H9 (cell line): ENCODE measurements at regions not wholly inside any gene's neighbourhood (a gene's known extent, or its start where the extent isn't known, plus 50 kb on each side); places are given as distances from the start of the nearest gene placed in this dataset.

Source experiments
- DNase-seq: peaks from one replicate; pipeline ENCODE4 v3.0.0-alpha.2; 2017
- H2AFZ ChIP-seq: one replicate; pipeline ENCODE4 v1.6.1; 2013; ENCODE audit warnings: mild to moderate bottlenecking, low read length, control low read depth, moderate library complexity
- H2AK5ac ChIP-seq: 2 replicates; pipeline ENCODE4 v1.6.1; 2013; ENCODE audit warnings: low read length, control low read depth, mixed read lengths; ENCODE audit not compliant: insufficient read length
- H2BK120ac ChIP-seq: one replicate; pipeline ENCODE4 v1.6.1; 2013; ENCODE audit warnings: low read depth, mild to moderate bottlenecking, low read length, control low read depth, inconsistent platforms; ENCODE audit not compliant: poor library complexity, severe bottlenecking
- H2BK12ac ChIP-seq: 2 replicates; pipeline ENCODE4 v1.6.1; 2013; ENCODE audit warnings: low read length, control low read depth, mixed read lengths, low read depth; ENCODE audit not compliant: insufficient read length
- H2BK15ac ChIP-seq: 2 replicates; pipeline ENCODE4 v1.6.1; 2013; ENCODE audit warnings: low read depth, low read length, control low read depth
- H2BK20ac ChIP-seq: one replicate; pipeline ENCODE4 v1.6.1; 2013; ENCODE audit warnings: low read depth, mild to moderate bottlenecking, low read length, control low read depth, inconsistent platforms; ENCODE audit not compliant: poor library complexity, severe bottlenecking
- H2BK5ac ChIP-seq: 2 replicates; pipeline ENCODE4 v1.6.1; 2013; ENCODE audit warnings: low read length, control low read depth, mixed read lengths; ENCODE audit not compliant: insufficient read length
- H3K14ac ChIP-seq: 2 replicates; pipeline ENCODE4 v1.6.1; 2013; ENCODE audit warnings: low read length, control low read depth; ENCODE audit not compliant: insufficient read depth
- H3K18ac ChIP-seq: 2 replicates; pipeline ENCODE4 v1.6.1; 2013; ENCODE audit warnings: low read depth, mild to moderate bottlenecking, mixed read lengths, low read length, control low read depth; ENCODE audit not compliant: insufficient read length
- H3K23ac ChIP-seq: 2 replicates; pipeline ENCODE4 v1.6.1; 2013; ENCODE audit warnings: low read length, control low read depth, mixed read lengths, low read depth; ENCODE audit not compliant: insufficient read length
- H3K23me2 ChIP-seq: 2 replicates; pipeline ENCODE4 v1.6.1; 2013; ENCODE audit warnings: low read depth, mild to moderate bottlenecking, mixed read lengths, low read length, control low read depth; ENCODE audit not compliant: insufficient read length, poor library complexity, severe bottlenecking
- H3K27ac ChIP-seq: 2 replicates; pipeline ENCODE4 v1.5.1; 2013; ENCODE audit warnings: low read length, control low read depth, mixed read lengths, low read depth; ENCODE audit not compliant: insufficient read length
- H3K27me3 ChIP-seq: 2 replicates; pipeline ENCODE4 v1.6.1; 2013; ENCODE audit warnings: low read length, control low read depth, inconsistent platforms; ENCODE audit not compliant: insufficient read depth
- H3K4ac ChIP-seq: 2 replicates; pipeline ENCODE4 v1.6.1; 2013; ENCODE audit warnings: low read depth, mild to moderate bottlenecking, control low read depth, inconsistent platforms, low read length, moderate library complexity
- H3K4me1 ChIP-seq: 2 replicates; pipeline ENCODE4 v1.6.1; 2013; ENCODE audit warnings: low read length, control low read depth, inconsistent platforms; ENCODE audit not compliant: insufficient read depth
- H3K4me2 ChIP-seq: 2 replicates; pipeline ENCODE4 v1.6.1; 2013; ENCODE audit warnings: low read length, control low read depth, mixed read lengths; ENCODE audit not compliant: insufficient read length, insufficient read depth
- H3K56ac ChIP-seq: 2 replicates; pipeline ENCODE4 v1.6.1; 2013; ENCODE audit warnings: low read depth, mild to moderate bottlenecking, mixed read lengths, low read length, control low read depth; ENCODE audit not compliant: insufficient read length
- H3K79me1 ChIP-seq: 2 replicates; pipeline ENCODE4 v1.6.1; 2013; ENCODE audit warnings: low read depth, mild to moderate bottlenecking, moderate library complexity, low read length, control low read depth, inconsistent platforms; ENCODE audit not compliant: insufficient read depth, poor library complexity, severe bottlenecking
- H3K79me2 ChIP-seq: 2 replicates; pipeline ENCODE4 v1.6.1; 2013; ENCODE audit warnings: low read length, control low read depth, inconsistent platforms; ENCODE audit not compliant: insufficient read depth
- H3K9ac ChIP-seq: 2 replicates; pipeline ENCODE4 v1.6.1; 2013; ENCODE audit warnings: low read length, control low read depth, mixed read lengths; ENCODE audit not compliant: insufficient read length; ENCODE audit errors: extremely low read depth
- H3K9me3 ChIP-seq: one replicate; pipeline ENCODE4 v1.6.1; 2013; ENCODE audit warnings: low read depth, low read length, inconsistent platforms; ENCODE audit not compliant: control insufficient read depth
- H3T11ph ChIP-seq: one replicate; pipeline ENCODE4 v1.6.1; 2013; ENCODE audit warnings: mild to moderate bottlenecking, low read length, control low read depth, inconsistent platforms
- H4K20me1 ChIP-seq: one replicate; pipeline ENCODE4 v1.6.1; 2013; ENCODE audit not compliant: control insufficient read depth, insufficient read length, insufficient read depth
- H4K5ac ChIP-seq: 2 replicates; pipeline ENCODE4 v1.6.1; 2013; ENCODE audit warnings: low read depth, mild to moderate bottlenecking, mixed read lengths, low read length, control low read depth; ENCODE audit not compliant: insufficient read length
- H4K8ac ChIP-seq: replicated peaks from 2 replicates; pipeline ENCODE4 v1.6.1; 2013; ENCODE audit warnings: low read length, control low read depth, mixed read lengths, low read depth; ENCODE audit not compliant: insufficient read length
- H4K91ac ChIP-seq: 2 replicates; pipeline ENCODE4 v1.6.1; 2013; ENCODE audit warnings: low read depth, mild to moderate bottlenecking, moderate library complexity, mixed read lengths, low read length, control low read depth; ENCODE audit not compliant: insufficient read length
- H3K27ac Mint-ChIP-seq, 3 experiments: 2 replicates in 2 of 3; 3 replicates in 1 of 3; pipeline ENCODE4 v1.8.0; 2020 to 2021; ENCODE audit warnings: mixed read lengths in 3 of 3, mild to moderate bottlenecking in 1 of 3, moderate library complexity in 1 of 3
- H3K27me3 Mint-ChIP-seq: 2 replicates; pipeline ENCODE4 v1.8.0; 2021; ENCODE audit warnings: low read depth, mild to moderate bottlenecking, moderate library complexity, mixed read lengths
- H3K36me3 Mint-ChIP-seq, 3 experiments: 2 replicates in 2 of 3; 3 replicates in 1 of 3; pipeline ENCODE4 v1.8.0; 2020 to 2021; ENCODE audit warnings: low read depth in 3 of 3, mixed read lengths in 3 of 3; ENCODE audit not compliant: insufficient read depth in 1 of 3
- H3K4me1 Mint-ChIP-seq, 2 experiments: 2 replicates each; pipeline ENCODE4 v1.8.0; 2020; ENCODE audit warnings: mixed read lengths in 2 of 2
- H3K4me3 Mint-ChIP-seq, 2 experiments: 2 replicates in 1 of 2; 3 replicates in 1 of 2; pipeline ENCODE4 v1.8.0; 2020 to 2021; ENCODE audit warnings: mild to moderate bottlenecking in 2 of 2, mixed read lengths in 2 of 2, moderate library complexity in 1 of 2
- H3K9me3 Mint-ChIP-seq, 2 experiments: 2 replicates in 1 of 2; 3 replicates in 1 of 2; pipeline ENCODE4 v1.8.0; 2020; ENCODE audit warnings: mild to moderate bottlenecking in 2 of 2, mixed read lengths in 2 of 2, moderate library complexity in 1 of 2
- WGBS: extraction: QIAGEN DNeasy Blood & Tissue Kit; methylation state at CpG from one replicate; pipeline ENCODE4 v1.1.7; 2013; ENCODE audit warnings: missing lambda C conversion rate, low lambda C conversion rate, mixed read lengths; ENCODE audit not compliant: insufficient read length; ENCODE audit errors: extremely low coverage; 5-methylcytosine and 5-hydroxymethylcytosine counted together
- TF ChIP-seq, protein P1 (sequence below): fragments of 200-600 bp; sonication (generic); conservative IDR thresholded peaks from 3 replicates; pipeline ENCODE4 v1.8.0; 2021; ENCODE audit warnings: antibody characterized with exemption, mild to moderate bottlenecking

GRCh38 chr2:239807568-239807967 lies 217.6 kb downstream of the NDUFA10 start:
- no peak overlapping the region for H3K27ac Mint-ChIP-seq
- Histone ChIP-seq H2BK15ac (no peak overlapping the region), H3K27ac (no peak overlapping the region), H4K5ac (no peak overlapping the region), H3K4ac (no peak overlapping the region), H2BK120ac (no peak overlapping the region), H2BK5ac (no peak overlapping the region), H3T11ph (no peak overlapping the region), H2BK12ac (no peak overlapping the region), H4K91ac (no peak overlapping the region), H3K56ac (no peak overlapping the region), H2AK5ac (no peak overlapping the region), H2AFZ (no peak overlapping the region), H3K4me2 (no peak overlapping the region), H3K9me3 (no peaks in the 10 kb centered on the region), H3K27me3 (no peaks in the 10 kb centered on the region), H3K23ac (no peak overlapping the region), H3K79me1 (no peaks in the 10 kb centered on the region), H4K20me1 (no peaks in the 10 kb centered on the region), H3K4me1 (no peaks in the 10 kb centered on the region), H4K8ac (no peak overlapping the region), H3K23me2 (no peaks in the 10 kb centered on the region), H3K79me2 (no peaks in the 10 kb centered on the region), H3K9ac (no peak overlapping the region), H2BK20ac (no peak overlapping the region), H3K18ac (no peak overlapping the region), H3K14ac (no peak overlapping the region; the same call in 1 of the 2 replicates)
- WGBS = no CpG with 5 or more reads among the region's 10 CpGs
- TF ChIP-seq, protein P1, sequence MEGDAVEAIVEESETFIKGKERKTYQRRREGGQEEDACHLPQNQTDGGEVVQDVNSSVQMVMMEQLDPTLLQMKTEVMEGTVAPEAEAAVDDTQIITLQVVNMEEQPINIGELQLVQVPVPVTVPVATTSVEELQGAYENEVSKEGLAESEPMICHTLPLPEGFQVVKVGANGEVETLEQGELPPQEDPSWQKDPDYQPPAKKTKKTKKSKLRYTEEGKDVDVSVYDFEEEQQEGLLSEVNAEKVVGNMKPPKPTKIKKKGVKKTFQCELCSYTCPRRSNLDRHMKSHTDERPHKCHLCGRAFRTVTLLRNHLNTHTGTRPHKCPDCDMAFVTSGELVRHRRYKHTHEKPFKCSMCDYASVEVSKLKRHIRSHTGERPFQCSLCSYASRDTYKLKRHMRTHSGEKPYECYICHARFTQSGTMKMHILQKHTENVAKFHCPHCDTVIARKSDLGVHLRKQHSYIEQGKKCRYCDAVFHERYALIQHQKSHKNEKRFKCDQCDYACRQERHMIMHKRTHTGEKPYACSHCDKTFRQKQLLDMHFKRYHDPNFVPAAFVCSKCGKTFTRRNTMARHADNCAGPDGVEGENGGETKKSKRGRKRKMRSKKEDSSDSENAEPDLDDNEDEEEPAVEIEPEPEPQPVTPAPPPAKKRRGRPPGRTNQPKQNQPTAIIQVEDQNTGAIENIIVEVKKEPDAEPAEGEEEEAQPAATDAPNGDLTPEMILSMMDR = no peak
- peaks cover 5 to 8% of the 10 kb centered on the region in 2 experiments for H3K4me1 Mint-ChIP-seq
- peaks cover 7% of the 10 kb centered on the region for H3K27me3 Mint-ChIP-seq
- no peaks in the 10 kb centered on the region for H3K36me3 Mint-ChIP-seq
- DNase-seq = no peak
- H3K4me3 Mint-ChIP-seq = no peak overlapping the region
- no peaks in the 10 kb centered on the region; a peak in 2 of 5 replicates for H3K9me3 Mint-ChIP-seq
